ENCODE measurements at regions not wholly inside any gene's neighbourhood (a gene's known extent, or its start where the extent isn't known, plus 50 kb on each side); places are given as distances from the start of the nearest gene placed in this dataset.
A peak's percentile ranks its signal among the peaks of the same experiment; 100 is the strongest.
"Not testable (repeated sequence)": the region's sequence is repeated elsewhere in the genome, so short reads cannot be mapped to it uniquely, and the experiment has no call there.

GRCh38 chr20:30164389-30164788, 1093.1 kb upstream of the DEFB115 start:
- DNase-seq: not testable (repeated sequence)

GRCh38 chr20:30167540-30167939, 1089.9 kb upstream of the DEFB115 start:
- no peak for DNase-seq

- no peak for DNase-seq
Observed at GRCh38 chr20:30168025-30168799, 1089.3 kb upstream of the DEFB115 start.

- no peak for DNase-seq
Observed at GRCh38 chr20:30168800-30169138, 1088.7 kb upstream of the DEFB115 start.

GRCh38 chr20:30175681-30176080, 1081.8 kb upstream of the DEFB115 start:
- DNase-seq: no peak

GRCh38 chr20:30183124-30183523, 1074.3 kb upstream of the DEFB115 start:
- DNase-seq: not testable (repeated sequence)

GRCh38 chr20:30191785-30192184, 1065.7 kb upstream of the DEFB115 start:
- not testable (repeated sequence) for DNase-seq

- DNase-seq: not testable (repeated sequence)
Observed at GRCh38 chr20:30234477-30234876, 1023.0 kb upstream of the DEFB115 start.

- DNase-seq: not testable (repeated sequence)
Observed at GRCh38 chr20:30275073-30275472, 982.4 kb upstream of the DEFB115 start.

- no peak for DNase-seq
Observed at GRCh38 chr20:30281584-30282197, 975.8 kb upstream of the DEFB115 start.

- peak; percentile 12 for DNase-seq
Observed at GRCh38 chr20:30283476-30284280, 973.8 kb upstream of the DEFB115 start.

- no peak for DNase-seq
Observed at GRCh38 chr20:30284281-30284905, 973.1 kb upstream of the DEFB115 start.

GRCh38 chr20:30285677-30286076, 971.8 kb upstream of the DEFB115 start:
- no peak for DNase-seq

GRCh38 chr20:30286157-30286556, 971.3 kb upstream of the DEFB115 start:
- DNase-seq: no peak

- DNase-seq: not testable (repeated sequence)
Observed at GRCh38 chr20:30287459-30287858, 970.0 kb upstream of the DEFB115 start.

GRCh38 chr20:30288346-30288745, 969.1 kb upstream of the DEFB115 start:
- no peak for DNase-seq

- DNase-seq: not testable (repeated sequence)
Observed at GRCh38 chr20:30289049-30289448, 968.4 kb upstream of the DEFB115 start.

- not testable (repeated sequence) for DNase-seq
Observed at GRCh38 chr20:30289711-30290141, 967.7 kb upstream of the DEFB115 start.

GRCh38 chr20:30290361-30291063, 967.0 kb upstream of the DEFB115 start:
- DNase-seq: not testable (repeated sequence)

GRCh38 chr20:30291064-30291379, 966.4 kb upstream of the DEFB115 start:
- DNase-seq: not testable (repeated sequence)

GRCh38 chr20:30291686-30292085, 965.8 kb upstream of the DEFB115 start:
- not testable (repeated sequence) for DNase-seq

- not testable (repeated sequence) for DNase-seq
Observed at GRCh38 chr20:30295396-30295795, 962.1 kb upstream of the DEFB115 start.

GRCh38 chr20:30295967-30296366, 961.5 kb upstream of the DEFB115 start:
- not testable (repeated sequence) for DNase-seq
